ENCODE measurements at regions not wholly inside any gene's neighbourhood (a gene's known extent, or its start where the extent isn't known, plus 50 kb on each side); places are given as distances from the start of the nearest gene placed in this dataset.
"Not testable (repeated sequence)": the region's sequence is repeated elsewhere in the genome, so short reads cannot be mapped to it uniquely, and the experiment has no call there.

- 85% methylated on average over 10 of the region's 35 CpGs for WGBS
- H3K27ac ChIP-seq, H3K27me3 ChIP-seq, H3K4me3 ChIP-seq, H3K36me3 ChIP-seq, H3K9me3 ChIP-seq, H3K4me1 ChIP-seq: not testable (repeated sequence)
- peak in 1 of 2 donors; percentile 40 for DNase-seq (ENCODE audit: low spot score in 2 of 2)
Measured at GRCh38 chr16:33766869-33767765, 307.7 kb downstream of the TP53TG3F start.

GRCh38 chr16:33768710-33769109 lies 309.3 kb downstream of the TP53TG3F start:
- not testable (repeated sequence) for H3K27ac ChIP-seq, H3K4me1 ChIP-seq, H3K27me3 ChIP-seq, H3K4me3 ChIP-seq, H3K9me3 ChIP-seq, H3K36me3 ChIP-seq
- peak in 1 of 2 donors; percentile 20 for DNase-seq (ENCODE audit: low spot score in 2 of 2)
- no CpG with 5 or more reads among the region's 12 CpGs for WGBS

GRCh38 chr16:33769180-33769846 lies 309.9 kb downstream of the TP53TG3F start:
- H3K4me1 ChIP-seq, H3K36me3 ChIP-seq, H3K4me3 ChIP-seq, H3K9me3 ChIP-seq, H3K27ac ChIP-seq, H3K27me3 ChIP-seq: not testable (repeated sequence)
- DNase-seq (ENCODE audit: low spot score in 2 of 2), result peak in 1 of 2 donors; percentile 28
- no CpG with 5 or more reads among the region's 25 CpGs for WGBS

- 68% methylated on average over 66 of the region's 66 CpGs for WGBS
- not testable (repeated sequence) for H3K4me3 ChIP-seq
Measured at GRCh38 chr16:33770478-33770877, 311.1 kb downstream of the TP53TG3F start.

GRCh38 chr16:33771211-33771610 lies 311.8 kb downstream of the TP53TG3F start:
- not testable (repeated sequence) for H3K27ac ChIP-seq, H3K9me3 ChIP-seq, H3K4me1 ChIP-seq, H3K27me3 ChIP-seq, H3K4me3 ChIP-seq, H3K36me3 ChIP-seq
- WGBS, result 50% methylated on average over 2 of the region's 22 CpGs
- peak in 1 of 2 donors; percentile 27 for DNase-seq (ENCODE audit: low spot score in 2 of 2)

More at GRCh38 chr16:33770478-33770877, 311.1 kb downstream of the TP53TG3F start:
- not testable (repeated sequence) for DNase-seq (ENCODE audit: low spot score in 2 of 2); H3K36me3 ChIP-seq; H3K27ac ChIP-seq; H3K27me3 ChIP-seq; H3K9me3 ChIP-seq; H3K4me1 ChIP-seq

GRCh38 chr16:33773966-33774365 lies 314.6 kb downstream of the TP53TG3F start:
- not testable (repeated sequence) for H3K4me3 ChIP-seq; H3K36me3 ChIP-seq; DNase-seq (ENCODE audit: low spot score in 2 of 2); H3K27me3 ChIP-seq; H3K9me3 ChIP-seq; H3K4me1 ChIP-seq; H3K27ac ChIP-seq
- 80% methylated on average over 2 of the region's 2 CpGs for WGBS

- 77% methylated on average over 1 of the region's 1 CpG for WGBS
- H3K36me3 ChIP-seq; H3K27me3 ChIP-seq; H3K27ac ChIP-seq; DNase-seq (ENCODE audit: low spot score in 2 of 2); H3K4me1 ChIP-seq; H3K4me3 ChIP-seq; H3K9me3 ChIP-seq: not testable (repeated sequence)
Measured at GRCh38 chr16:33774724-33775123, 315.3 kb downstream of the TP53TG3F start.

- WGBS, result no CpG with 5 or more reads among the region's 16 CpGs
- H3K4me3 ChIP-seq, result not testable (repeated sequence)
Measured at GRCh38 chr16:33816328-33816944, 357.0 kb downstream of the TP53TG3F start.

GRCh38 chr16:33824736-33825135 lies 365.3 kb downstream of the TP53TG3F start:
- H3K36me3 ChIP-seq; H3K4me3 ChIP-seq; H3K27ac ChIP-seq; DNase-seq (ENCODE audit: low spot score in 2 of 2); H3K9me3 ChIP-seq; H3K27me3 ChIP-seq; H3K4me1 ChIP-seq: not testable (repeated sequence)
- WGBS, result 91% methylated on average over 6 of the region's 25 CpGs

More at GRCh38 chr16:33816328-33816944, 357.0 kb downstream of the TP53TG3F start:
- H3K27ac ChIP-seq; H3K4me1 ChIP-seq; H3K36me3 ChIP-seq; H3K9me3 ChIP-seq; DNase-seq (ENCODE audit: low spot score in 2 of 2); H3K27me3 ChIP-seq: not testable (repeated sequence)

- not testable (repeated sequence) for H3K9me3 ChIP-seq; H3K4me3 ChIP-seq; H3K27ac ChIP-seq; H3K36me3 ChIP-seq; DNase-seq (ENCODE audit: low spot score in 2 of 2); H3K27me3 ChIP-seq; H3K4me1 ChIP-seq
- WGBS, result no CpG with 5 or more reads among the region's 5 CpGs
Measured at GRCh38 chr16:33827522-33827921, 368.1 kb downstream of the TP53TG3F start.

- DNase-seq (ENCODE audit: low spot score in 2 of 2); H3K27ac ChIP-seq; H3K9me3 ChIP-seq; H3K4me1 ChIP-seq; H3K27me3 ChIP-seq; H3K4me3 ChIP-seq; H3K36me3 ChIP-seq: not testable (repeated sequence)
- WGBS, result 33% methylated on average over 1 of the region's 3 CpGs
Measured at GRCh38 chr16:33839157-33839556, 379.7 kb downstream of the TP53TG3F start.

GRCh38 chr16:33844533-33844932 lies 385.1 kb downstream of the TP53TG3F start:
- H3K4me3 ChIP-seq; H3K27ac ChIP-seq; H3K4me1 ChIP-seq; H3K27me3 ChIP-seq; H3K9me3 ChIP-seq; H3K36me3 ChIP-seq; DNase-seq (ENCODE audit: low spot score in 2 of 2): not testable (repeated sequence)
- WGBS, result 48% methylated on average over 4 of the region's 10 CpGs
